ENCODE measurements at regions not wholly inside any gene's neighbourhood (a gene's known extent, or its start where the extent isn't known, plus 50 kb on each side); places are given as distances from the start of the nearest gene placed in this dataset.

DNA sequence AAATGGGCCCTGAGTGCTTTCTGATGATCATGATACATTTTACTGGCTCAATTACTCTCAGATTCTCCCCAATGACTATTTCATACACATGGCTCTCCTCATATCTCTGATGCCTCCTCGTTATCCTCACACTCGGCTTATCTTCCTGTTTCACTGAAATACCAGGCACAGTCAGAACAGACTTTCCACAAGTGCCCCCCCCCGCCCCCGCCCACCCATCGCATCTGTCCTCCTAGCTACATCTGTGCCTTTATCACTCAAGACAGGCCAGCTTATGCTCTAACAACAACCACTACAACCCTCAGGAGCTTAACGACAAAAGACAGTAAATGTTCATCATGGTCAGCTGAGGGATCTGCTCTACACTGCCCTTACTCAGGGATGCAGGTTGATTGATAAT, 610.6 kb upstream of the DIPK2B start:
- dilution Hi-C loops (cut with MboI; ENCODE audit: extremely low pct_ligation_motif_present, low sequenced_read_pairs): no loop called here
- H3K79me2 ChIP-seq (ENCODE audit: control insufficient read depth, insufficient read depth, low read length): peaks cover 9% of the 10 kb centered on the region
- FAIRE-seq: no peak

More for the DNA sequence above, 610.6 kb upstream of the DIPK2B start:
- ChIA-PET POLR2A (no interaction called here), CTCF (interaction anchor here (1.4 kb wide), 1 partner anchor 10 kb away, joined by 4 read pairs; no protein-coding TSS in a partner anchor)
- no peaks in the 10 kb centered on the region for H4K20me1 ChIP-seq (replicated peaks; ENCODE audit: control insufficient read depth, extremely low read depth, insufficient read depth, low read length)
- no peak overlapping the region for H3K9ac ChIP-seq (replicated peaks; ENCODE audit: extremely low read depth, insufficient read depth, low read length)
- DNase-seq (ENCODE audit: low read depth, low spot score): no peak
- no peaks in the 10 kb centered on the region for H3K9me3 ChIP-seq (replicated peaks; ENCODE audit: control insufficient read depth, insufficient read depth, low read length)
- H3K4me3 ChIP-seq (replicated peaks in 1 of 3; ENCODE audit: insufficient read depth in 1 of 3, low read depth in 1 of 3, low read length in 3 of 3): no peak overlapping the region
- H3K9me1 ChIP-seq (replicated peaks; ENCODE audit: control insufficient read depth, extremely low read depth, insufficient read depth, low read length): no peaks in the 10 kb centered on the region
- no TSS peak for BruUV-seq (replicated peaks)
- H2AFZ ChIP-seq (ENCODE audit: low read depth, low read length): no peak overlapping the region
- H3K36me3 ChIP-seq (ENCODE audit: control insufficient read depth in 2 of 2, extremely low read depth in 1 of 2, insufficient read depth in 2 of 2, low read length in 2 of 2): no peaks in the 10 kb centered on the region
- H3K27me3 ChIP-seq (ENCODE audit: control insufficient read depth in 2 of 2, insufficient read depth in 2 of 2, low read length in 2 of 2): no peaks in the 10 kb centered on the region
- H3K4me1 ChIP-seq (ENCODE audit: control insufficient read depth, extremely low read depth, insufficient read depth, low read length): peaks cover 20% of the 10 kb centered on the region
- intact Hi-C loops (cut with micrococcal nuclease): no loop called here
- TF ChIP-seq POLR2A (IDR thresholded peaks at IDR 0.05; ENCODE audit: low read depth, low read length) (no peak), EZH2 (IDR thresholded peaks at IDR 0.05; ENCODE audit: borderline replicate concordance, low read depth, low read length, severe bottlenecking) (no peak), FOS (IDR thresholded peaks at IDR 0.05; ENCODE audit: borderline replicate concordance, insufficient read depth, low read length) (no peak), POLR2AphosphoS5 (IDR thresholded peaks at IDR 0.05; ENCODE audit: insufficient read depth, low read depth, low read length) (no peak), GATA2 (IDR thresholded peaks at IDR 0.05; ENCODE audit: insufficient read depth, insufficient read length, low read depth, low read length) (no peak), MYC (IDR thresholded peaks at IDR 0.05; ENCODE audit: low read depth, low read length) (no peak), JUN (IDR thresholded peaks at IDR 0.05; ENCODE audit: borderline replicate concordance, insufficient read depth, insufficient read length, low read depth) (no peak)
- TF ChIP-seq, protein P1, sequence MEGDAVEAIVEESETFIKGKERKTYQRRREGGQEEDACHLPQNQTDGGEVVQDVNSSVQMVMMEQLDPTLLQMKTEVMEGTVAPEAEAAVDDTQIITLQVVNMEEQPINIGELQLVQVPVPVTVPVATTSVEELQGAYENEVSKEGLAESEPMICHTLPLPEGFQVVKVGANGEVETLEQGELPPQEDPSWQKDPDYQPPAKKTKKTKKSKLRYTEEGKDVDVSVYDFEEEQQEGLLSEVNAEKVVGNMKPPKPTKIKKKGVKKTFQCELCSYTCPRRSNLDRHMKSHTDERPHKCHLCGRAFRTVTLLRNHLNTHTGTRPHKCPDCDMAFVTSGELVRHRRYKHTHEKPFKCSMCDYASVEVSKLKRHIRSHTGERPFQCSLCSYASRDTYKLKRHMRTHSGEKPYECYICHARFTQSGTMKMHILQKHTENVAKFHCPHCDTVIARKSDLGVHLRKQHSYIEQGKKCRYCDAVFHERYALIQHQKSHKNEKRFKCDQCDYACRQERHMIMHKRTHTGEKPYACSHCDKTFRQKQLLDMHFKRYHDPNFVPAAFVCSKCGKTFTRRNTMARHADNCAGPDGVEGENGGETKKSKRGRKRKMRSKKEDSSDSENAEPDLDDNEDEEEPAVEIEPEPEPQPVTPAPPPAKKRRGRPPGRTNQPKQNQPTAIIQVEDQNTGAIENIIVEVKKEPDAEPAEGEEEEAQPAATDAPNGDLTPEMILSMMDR (IDR thresholded peaks at IDR 0.05; ENCODE audit: extremely low read depth in 1 of 2, insufficient read depth in 1 of 2, low read depth in 1 of 2, low read length in 2 of 2): no peak
- TF ChIP-seq, protein P2, sequence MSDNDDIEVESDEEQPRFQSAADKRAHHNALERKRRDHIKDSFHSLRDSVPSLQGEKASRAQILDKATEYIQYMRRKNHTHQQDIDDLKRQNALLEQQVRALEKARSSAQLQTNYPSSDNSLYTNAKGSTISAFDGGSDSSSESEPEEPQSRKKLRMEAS (IDR thresholded peaks at IDR 0.05; ENCODE audit: insufficient read depth, insufficient read length): no peak
- H3K4me2 ChIP-seq (ENCODE audit: insufficient read depth, low read length): no peak overlapping the region
- H3K27ac ChIP-seq (ENCODE audit: insufficient read depth, low read depth, low read length): no peak overlapping the region
